ENCODE measurements at regions not wholly inside any gene's neighbourhood (a gene's known extent, or its start where the extent isn't known, plus 50 kb on each side); places are given as distances from the start of the nearest gene placed in this dataset.
A peak's percentile ranks its signal among the peaks of the same experiment; 100 is the strongest.
"Not testable (repeated sequence)": the region's sequence is repeated elsewhere in the genome, so short reads cannot be mapped to it uniquely, and the experiment has no call there.

DNA sequence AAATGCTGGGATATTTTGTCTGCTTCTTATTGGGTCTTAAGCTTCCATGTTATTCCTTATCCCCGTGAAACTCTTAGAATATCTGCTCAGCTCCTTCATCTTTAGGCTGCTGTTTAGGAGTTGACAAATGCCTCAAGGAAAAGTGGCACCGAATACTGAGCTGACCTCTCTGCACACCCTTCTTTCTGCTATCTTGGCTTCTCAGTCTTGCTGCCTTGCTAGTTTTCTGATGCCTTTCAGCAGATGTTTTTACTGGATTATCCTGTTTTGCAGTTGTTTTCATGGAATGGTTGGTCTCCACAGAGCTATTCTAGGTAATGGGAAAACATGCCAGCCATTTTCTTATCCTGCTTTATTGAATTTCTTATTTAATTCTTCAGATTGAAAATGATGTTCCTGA, 86.3 kb downstream of the GYPE start:
- DNase-seq (ENCODE audit: low spot score), result no peak

DNA sequence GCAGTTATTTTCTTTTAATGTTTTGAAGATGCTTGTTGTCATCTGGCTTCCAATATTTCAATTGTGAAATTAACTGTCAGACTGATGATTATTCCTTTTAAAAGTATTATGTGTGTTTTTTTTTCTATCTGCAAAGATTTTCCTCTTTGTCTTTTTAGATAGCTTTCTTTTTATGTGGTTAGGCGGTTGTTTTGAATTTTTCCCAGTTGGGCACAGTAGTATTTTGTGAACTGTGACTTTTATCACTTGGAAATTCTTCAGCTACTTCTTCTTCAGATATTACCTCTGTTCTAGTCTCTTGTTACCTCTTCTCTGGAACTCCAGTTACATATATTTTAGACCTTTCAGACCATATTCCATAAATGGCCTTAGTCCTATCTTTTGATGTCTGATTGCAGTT, 87.5 kb downstream of the GYPE start:
- DNase-seq (ENCODE audit: low spot score), result not testable (repeated sequence)

DNA sequence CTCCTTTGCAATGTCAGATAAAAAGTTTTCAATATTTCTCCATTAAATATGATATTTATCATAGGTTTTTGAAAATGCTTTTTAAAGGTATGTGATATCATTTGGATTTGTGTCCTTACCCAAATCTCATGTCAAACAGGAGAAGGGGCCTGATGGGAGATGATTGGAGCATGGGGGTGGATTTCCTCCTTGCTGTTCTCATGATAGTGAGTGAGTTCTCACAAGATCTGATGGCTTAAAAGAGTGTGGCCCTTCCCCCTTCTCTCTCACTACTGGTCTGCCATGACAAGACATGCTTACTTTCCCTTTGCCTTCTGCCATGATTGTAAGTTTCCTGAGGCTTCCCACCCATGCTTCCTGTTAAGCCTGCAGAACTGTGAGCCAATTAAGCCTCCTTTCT, 90.0 kb downstream of the GYPE start:
- not testable (repeated sequence) for DNase-seq (ENCODE audit: low spot score)

DNA sequence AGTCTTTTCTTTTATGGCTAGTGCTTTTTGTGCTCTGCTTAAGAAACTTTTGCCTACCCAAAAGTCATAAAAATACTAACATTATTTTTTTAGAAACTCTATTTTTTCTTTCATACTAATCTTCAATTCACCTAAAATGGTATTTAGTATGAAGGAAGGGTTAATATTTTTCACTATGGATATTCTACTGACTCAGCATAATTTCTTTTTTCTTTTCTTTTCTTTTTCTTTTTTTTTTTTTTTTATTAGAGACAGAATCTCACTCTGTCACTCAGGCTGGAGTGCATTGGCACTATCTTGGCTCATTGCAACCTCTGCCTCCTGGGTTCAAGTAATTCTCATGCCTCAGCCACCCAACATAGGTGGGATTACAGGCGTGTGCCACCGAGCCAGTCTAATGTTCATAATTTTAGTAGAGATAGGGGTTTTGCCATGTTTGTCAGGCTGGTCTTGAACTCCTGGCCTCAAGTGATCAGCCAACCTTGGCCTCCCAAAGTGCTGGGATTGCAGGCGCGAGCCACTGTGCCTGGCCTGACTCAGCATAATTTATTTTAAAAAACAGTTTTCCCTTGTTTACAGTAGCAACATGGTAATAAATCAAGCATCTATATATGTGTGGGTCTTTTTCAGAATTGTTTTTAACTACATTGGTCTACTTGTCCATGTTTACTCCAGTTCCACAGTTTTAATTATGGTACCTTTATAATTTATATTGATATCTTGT, 91.8 kb downstream of the GYPE start:
- not testable (repeated sequence) for DNase-seq (ENCODE audit: low spot score)

DNA sequence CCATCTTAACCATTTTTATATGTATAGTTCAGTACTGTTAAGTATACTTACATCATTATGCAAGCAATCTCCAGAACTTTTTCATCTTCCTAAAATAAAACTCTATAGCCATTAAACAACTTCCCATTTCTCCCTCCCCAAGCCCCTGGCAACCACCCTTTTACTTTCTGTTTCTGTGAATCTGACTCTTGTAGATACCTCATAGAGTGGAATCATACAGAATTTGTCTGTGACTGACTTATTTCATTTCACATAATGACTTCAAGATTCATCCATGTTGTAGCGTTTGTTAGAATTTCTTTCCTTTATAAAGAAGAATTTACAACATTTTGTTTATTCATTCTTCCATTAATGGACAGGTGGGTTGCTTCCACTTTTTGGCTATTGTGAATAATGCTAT, 91.2 kb upstream of the FREM3 start:
- not testable (repeated sequence) for DNase-seq (ENCODE audit: low spot score)

DNA sequence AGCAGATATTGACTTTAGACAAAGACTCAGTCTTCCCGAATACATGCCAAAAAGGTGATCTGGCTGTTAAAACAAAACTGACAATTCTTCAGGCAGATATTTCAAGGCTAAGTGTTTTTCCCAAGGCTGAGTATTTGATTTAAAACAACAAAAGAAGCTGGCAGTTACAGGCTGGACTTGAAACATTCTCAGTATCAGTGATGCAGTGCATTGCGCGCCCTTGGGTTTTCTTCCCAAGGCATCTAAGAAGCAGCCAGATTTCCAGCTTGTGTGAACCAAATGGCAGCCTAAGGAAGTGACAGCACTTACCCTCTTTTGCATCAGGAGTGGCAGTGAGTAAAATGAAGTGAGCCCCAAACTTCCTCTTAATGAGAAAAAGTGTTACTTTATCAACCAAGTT, 90.0 kb upstream of the FREM3 start:
- DNase-seq (ENCODE audit: low spot score), result not testable (repeated sequence)

DNA sequence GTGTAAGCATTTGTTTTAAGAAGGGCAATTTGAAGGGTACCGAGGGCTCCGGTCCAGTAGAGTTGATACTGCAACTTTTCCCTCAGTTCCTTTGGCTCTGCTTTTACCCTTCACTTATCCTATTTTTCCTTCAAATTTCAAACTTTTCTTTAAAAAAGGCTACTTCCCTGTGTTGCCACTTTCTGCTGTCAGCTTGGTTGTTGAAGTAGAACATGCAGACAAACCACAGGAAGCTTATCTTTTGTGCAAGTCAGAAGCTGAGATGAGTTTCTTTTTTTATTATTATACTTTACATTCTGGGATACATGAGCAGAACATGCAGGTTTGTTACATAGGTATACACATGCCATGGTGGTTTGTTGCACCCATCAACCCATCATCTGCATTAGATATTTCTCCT, 89.1 kb upstream of the FREM3 start:
- not testable (repeated sequence) for DNase-seq (ENCODE audit: low spot score)

DNA sequence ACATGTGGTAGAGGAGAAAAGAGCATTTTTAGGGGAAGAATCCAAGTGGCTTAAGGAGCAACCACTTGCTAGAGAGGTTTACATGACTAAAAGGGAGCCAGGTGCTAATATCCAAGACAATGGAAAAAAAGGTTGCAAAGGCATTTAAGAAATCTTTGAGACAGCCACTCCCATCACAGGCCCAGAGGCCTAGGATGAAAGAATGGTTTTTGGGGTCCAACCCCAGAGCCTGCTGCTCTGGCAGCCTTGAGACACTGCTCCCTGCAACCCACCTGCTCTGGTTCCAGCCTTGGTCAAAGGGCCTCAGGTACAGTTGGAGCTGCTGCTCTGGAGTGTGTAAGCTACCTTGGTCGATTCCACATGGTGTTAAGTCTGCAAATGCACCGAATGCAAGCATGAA, 84.1 kb upstream of the FREM3 start:
- no peak for DNase-seq (ENCODE audit: low spot score)

DNA sequence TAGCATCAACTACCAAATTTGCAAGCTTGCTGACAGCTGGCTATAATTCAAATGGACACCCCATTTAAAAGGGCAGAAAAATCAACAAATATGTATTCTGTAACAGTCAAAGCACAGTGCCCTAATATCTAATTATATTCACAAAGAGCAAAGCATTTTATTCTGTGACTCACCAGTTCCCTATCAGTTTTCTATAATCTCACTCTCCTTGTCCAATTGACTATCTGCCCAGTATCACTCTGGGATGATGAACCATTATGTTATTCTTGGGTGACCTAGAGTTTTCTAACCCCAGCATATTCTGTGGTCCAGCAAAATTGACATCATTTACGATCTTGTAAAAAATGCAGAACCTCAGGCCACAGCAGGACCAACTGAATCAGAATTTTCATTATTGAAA, 82.0 kb upstream of the FREM3 start:
- no peak for DNase-seq (ENCODE audit: low spot score)

DNA sequence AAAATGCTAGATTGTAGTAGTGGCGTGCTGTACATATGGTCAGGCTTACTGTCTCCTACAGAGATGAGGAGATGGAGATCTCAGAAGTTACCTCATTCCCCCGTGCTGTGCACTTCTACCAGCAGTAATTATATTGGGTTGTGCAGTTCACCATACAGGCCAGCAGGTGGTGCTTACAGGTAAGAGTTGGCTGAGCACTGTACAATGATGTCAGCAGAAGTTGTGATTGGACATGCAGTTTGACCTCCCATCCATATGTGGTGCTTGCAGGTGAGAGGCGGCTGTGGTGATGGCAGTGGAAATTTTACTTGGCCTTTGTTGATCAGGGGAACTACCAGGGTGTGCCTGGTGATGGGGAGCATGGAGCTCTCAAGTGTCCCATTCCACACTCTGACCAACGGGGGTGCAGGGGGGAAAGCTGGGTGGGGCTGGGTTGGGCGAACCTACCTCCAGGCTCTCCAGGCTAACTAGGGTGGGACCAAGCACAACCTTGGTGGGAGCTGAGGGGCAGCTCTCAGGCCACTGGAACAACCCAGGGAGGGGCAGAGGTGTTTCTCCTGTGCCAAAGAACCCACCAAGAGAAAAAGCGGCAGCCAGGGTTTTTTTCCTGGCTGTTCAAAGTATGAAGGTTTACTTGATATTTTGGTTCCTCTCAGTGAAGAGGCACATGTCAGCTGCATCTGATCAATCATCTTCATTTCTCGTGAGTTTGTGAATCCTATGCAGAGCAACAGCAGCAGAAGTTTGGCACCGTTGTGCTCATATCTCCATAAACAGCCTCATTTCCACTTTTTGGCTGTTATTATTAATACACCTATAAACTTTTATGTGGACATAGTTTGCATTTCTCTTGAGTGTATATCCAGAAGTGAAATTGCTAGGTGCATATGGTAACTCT, 73.8 kb upstream of the FREM3 start:
- peak; percentile 3 for DNase-seq (ENCODE audit: low spot score)

DNA sequence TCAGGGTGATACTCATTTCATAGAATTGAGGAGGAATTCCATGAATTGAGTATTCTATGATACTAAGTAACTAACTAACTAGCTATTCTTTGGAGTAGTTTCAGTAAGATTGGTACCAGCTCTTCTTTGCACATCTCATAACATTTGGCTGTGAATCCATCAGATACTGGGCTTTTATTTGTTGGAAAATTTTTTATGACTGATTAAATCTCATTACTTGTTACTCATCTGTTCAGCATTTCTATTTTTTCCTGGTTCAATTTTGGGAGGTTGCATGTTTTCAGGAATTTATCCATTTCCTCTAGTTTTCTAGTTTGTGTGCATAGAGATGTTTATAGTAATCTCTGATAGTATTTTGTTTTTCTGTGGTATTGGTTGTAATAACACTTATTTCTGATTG, 70.8 kb upstream of the FREM3 start:
- no peak for DNase-seq (ENCODE audit: low spot score)

DNA sequence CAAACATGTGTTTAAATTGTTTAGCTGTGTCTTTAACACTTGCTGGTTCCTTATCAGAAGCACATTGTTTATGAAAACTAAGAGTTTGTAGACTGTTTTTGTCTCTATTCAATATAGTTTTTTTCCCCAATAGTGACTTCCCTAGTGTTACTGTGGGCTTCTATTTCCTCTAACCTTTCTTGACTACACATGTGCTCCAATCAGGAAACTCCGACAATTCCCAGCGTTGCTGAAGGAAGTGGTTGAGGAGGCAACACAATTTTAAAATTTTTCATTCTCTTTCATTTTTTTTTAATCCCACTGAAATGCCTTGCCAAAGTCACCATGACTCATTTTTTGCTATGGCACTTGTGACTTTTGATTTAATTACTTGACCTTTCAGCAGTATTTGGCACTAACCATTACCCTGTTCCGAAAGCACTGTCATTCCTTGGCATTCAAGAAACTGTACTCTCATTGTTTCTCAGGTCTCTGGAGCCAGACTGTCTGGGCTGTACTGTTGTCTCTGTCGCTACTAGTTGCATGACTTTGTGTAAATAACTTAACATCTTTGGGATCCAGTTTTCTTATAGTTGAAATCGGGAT, 67.6 kb upstream of the FREM3 start:
- no peak for DNase-seq (ENCODE audit: low spot score)

DNA sequence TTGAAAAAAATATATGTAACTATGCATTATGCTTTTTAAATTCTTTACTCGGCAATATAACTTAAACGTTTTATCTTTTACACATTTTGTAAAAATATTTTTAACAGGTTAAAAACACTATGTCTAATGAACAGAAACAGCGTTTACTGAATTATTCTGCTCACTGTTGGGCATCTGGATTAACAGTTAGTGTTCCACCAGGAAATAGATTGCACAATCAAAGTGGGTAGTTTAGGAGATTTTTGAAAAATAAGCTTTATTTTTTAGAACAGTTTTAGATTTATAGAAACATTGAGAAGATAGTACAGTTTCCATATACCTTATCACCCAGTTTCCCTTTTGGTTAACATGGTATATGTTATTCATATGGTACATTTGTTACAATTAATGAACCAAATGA, 63.1 kb upstream of the FREM3 start:
- DNase-seq (ENCODE audit: low spot score), result no peak

DNA sequence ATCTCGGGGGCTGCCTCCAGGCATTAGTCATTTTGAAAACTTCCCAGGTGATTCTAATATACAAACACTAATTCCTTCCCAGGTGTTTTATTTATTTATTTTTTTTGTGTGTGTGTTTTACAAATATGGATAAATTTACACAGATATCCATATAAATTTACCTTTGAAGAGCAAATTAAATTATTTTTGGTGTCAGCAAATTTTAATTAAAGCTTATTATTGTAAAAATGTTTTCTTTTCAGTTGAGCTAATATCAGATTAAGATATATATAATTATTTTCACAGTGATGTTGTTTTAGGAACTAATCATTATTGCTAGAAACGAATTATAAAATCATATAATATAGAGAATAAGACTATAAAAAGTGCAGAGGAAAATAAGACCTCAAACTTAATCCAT, 62.0 kb upstream of the FREM3 start:
- DNase-seq (ENCODE audit: low spot score), result no peak
